ENCODE measurements at regions not wholly inside any gene's neighbourhood (a gene's known extent, or its start where the extent isn't known, plus 50 kb on each side); places are given as distances from the start of the nearest gene placed in this dataset.
"Not testable (repeated sequence)": the region's sequence is repeated elsewhere in the genome, so short reads cannot be mapped to it uniquely, and the experiment has no call there.

DNA sequence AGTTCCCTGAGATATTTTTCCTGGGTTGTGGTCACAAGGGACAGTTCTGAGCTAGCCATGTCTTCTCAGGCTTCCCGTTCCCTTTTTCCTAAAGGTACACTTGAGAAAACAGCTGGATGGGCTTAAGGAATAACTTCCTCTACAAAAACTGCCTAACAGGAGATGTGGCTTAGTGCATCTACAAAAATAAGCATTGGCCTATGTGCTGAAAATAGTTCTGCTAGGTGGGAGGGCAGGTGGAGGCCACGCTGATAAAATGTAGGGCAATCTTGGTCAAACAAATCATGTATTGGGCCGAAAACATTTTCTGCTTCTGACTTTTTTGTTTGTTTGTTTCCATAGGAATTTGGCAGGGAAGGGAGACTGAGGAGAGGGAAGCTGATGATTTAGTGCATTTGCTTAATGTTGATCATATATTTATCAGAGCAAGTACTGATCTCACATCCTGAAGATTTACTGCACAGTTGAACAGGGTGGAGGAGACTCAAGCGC, 409.4 kb upstream of the FZD8 start:
- no peak for DNase-seq (ENCODE audit: low read depth in 2 of 2)

DNA sequence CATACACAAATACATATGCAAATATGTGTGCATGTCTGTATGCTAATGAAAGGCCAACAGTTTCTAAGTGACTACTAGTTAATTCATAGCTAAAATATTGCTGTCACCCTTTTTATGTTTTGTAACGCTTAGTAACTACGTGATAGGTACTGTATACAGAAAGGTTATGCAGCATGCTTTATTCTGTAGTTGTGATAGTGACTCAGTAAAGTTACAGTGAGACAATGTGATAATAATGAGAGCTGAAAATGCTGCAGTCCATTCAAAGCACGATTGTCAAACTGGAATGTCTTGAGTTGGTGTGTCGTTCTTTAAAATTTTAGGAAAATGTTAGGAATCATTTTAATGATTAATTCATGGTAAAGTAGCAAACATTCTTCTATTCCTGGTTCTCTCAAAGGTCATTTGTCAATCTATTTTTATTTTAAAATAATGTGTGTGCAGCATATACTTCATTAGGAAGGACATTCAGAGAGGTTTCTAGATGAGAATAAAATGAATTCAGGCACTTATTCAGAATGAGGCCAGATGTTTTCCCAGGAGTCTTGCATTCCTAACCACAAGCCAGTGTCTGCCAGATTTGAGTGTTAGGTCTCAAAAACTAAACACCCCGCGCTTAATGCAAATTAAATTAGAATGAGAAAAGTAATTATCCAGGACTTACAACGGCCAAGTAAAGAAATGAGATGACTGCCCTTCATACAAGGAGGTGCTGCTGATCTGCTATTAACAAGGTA, 408.8 kb upstream of the FZD8 start:
- DNase-seq (ENCODE audit: low read depth in 2 of 2), result no peak

DNA sequence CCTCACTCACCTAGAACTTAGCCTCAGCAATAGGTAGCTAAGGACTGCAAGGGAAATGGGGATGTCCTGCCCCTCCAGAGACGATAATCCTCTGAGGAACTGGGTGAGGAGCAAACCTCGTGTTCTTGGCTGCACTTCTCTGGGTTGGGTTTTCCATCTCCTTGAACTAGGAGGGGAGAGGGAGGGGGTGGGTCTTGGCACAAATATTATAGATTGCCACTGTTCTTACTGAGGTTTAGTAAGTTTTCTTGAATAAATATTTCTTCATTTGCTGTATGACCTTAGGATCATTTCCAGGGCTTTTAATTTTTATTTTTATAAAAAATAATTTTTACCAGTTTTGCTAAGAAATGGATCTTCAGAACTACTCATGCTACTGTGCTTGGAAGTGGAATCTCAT, 406.7 kb upstream of the FZD8 start:
- no peak for DNase-seq (ENCODE audit: low read depth in 2 of 2)

DNA sequence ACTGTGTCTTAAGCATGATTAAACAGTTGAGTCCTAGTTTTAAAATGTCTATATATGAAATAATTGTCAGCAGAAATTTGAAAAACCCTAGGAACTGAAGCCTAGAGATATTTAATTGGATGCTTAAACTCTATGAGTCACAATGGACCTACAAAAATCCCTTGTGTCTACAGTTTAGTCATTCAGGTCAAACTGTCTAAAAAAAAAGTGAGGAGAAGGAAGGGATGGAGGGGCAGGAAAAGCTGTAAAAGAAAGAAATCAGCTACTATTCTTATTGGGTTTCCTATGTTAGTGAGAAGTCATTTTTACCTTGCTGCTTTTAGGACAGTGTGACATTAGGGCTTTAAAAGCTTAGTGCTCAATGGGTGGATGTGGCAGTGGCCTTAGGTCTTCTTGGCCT, 406.1 kb upstream of the FZD8 start:
- no peak for DNase-seq (ENCODE audit: low read depth in 2 of 2)

DNA sequence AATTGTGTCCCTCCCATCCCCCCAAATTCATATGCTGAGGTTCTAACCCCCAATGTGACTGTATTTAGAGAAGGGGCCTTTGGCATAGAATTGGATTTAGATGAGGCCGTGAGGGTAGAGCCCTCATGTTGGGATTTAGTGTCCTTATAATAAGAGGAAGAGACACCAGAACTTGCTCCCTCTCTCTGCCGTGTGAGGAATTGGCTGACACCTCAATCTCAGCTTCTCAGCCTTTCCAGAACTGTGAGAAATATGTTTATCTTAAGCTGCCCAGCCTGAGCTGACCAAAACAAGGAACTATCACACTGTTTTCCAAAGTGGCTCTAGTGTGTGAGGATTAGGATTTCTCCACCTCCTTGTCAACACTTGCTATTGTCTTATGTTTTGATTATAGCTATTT, 400.0 kb upstream of the FZD8 start:
- no peak for DNase-seq (ENCODE audit: low read depth in 2 of 2)

DNA sequence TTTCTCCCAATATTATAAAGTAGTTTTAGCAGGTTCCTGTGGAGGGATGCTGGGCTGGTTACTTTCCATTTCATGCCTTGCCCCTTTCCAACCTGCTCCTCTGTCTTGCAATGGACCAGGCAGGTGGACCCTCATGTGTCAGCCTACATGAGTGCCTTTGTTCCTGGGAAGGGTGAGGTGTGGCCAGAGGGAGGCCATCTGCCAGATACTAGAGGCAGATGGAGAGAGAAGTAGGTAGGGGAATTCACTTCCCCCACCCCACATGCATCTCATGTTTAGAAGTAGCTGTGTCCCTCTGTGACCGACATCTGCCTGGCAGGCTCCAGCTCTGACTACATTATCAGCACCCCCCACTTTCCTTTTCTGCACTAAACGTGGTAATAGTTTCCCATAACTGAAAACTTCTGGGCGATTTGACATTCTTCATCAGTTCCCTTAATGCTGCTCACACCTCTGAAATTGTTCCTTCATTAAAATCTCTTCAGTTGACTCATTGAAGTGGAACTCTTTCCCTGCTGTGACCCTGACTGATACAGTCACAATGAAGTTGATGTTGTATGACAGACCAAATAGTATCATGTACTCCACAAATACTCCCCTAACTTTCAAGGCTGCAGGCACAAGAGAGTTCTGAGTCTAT, 396.3 kb upstream of the FZD8 start:
- no peak for DNase-seq (ENCODE audit: low read depth in 2 of 2)

DNA sequence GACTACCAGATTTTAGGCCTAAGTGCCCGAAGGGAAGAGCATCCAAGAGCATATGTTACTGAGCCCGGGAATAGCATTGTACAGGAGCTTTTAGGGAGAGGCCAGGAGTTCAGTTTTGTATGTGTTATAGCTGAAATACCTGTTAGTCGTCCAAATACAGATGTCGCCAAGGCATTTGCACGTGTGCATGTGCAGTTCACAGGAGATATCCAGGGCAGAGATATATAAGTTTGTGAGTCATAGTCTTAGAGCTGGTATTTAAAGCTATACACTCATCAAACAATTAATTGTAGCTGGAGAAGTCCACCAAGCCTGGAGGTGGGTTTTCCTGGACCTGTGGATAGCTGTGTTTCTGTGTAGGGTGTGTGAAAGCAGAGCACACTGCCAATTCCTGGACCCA, 394.0 kb upstream of the FZD8 start:
- DNase-seq (ENCODE audit: low read depth in 2 of 2), result no peak

DNA sequence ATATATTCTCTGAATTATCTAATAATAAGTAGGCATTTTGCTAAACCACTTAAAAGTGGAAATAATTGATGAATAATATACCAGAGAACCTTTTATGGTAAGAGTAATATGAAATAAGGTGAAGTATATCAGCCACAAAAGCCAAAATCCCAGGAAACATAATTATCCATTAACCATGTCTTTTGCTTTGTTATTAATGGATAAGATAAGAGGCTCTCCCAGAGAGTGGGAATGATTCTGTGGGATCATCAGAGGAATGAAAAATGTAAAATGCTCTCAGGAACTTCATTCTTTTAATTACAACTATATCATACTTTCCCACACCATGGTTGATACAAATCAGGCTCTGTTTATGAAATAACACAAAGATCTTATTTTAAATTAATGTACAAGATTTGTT, 391.7 kb upstream of the FZD8 start:
- DNase-seq (ENCODE audit: low read depth in 2 of 2), result no peak

DNA sequence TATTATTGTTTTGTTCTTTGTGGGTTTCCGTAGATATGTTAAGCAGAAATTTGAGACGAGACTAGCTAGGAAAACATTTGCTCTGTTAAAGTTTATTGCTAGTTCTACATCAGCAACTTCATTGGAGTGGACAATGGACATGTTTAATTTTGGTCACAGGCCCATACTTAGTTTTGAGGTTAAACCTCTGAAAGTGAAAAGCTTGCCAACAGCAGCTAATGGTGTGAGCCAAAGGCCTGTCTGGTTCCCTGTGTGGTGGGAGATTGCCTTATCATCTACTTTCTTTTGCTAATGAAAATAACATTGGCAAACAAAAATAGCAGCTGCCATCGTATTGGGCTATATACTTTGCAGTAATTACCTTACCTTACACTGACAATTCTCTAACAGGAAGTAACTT, 388.4 kb upstream of the FZD8 start:
- DNase-seq (ENCODE audit: low read depth in 2 of 2), result no peak

DNA sequence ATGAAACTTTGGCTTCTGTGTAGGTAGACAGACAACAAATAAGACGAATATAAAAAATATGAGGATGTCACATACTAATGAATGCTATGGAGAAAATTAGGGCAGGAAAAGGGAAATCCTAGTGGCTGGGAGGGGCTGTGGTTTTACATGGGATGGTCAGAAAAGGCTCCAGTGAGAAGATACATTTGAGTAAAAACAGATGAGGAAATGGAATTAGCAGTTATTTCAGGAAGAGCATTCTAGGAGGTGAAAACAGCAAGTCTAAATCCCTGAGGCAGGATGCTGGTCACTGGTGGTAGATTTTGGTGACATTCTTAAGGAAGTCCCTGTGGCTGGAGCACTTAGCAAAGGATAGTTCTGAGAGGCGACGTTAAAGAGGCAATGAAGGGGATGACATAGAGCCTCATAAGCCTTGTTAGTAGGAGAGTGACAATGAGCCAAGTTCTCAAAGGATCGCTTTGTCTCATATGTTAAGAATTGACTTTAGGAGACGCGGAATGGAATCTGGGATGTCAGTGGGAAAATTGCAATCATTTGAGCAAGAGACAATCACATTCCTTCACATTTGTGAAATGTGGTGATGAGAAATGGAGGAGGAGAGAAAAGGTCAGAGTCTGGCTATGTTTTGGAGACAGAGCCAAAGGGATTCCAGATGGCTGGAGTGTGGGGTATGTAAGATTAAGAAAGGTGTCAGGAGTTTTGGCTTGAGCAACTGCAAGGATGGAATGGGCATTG, 384.7 kb upstream of the FZD8 start:
- DNase-seq (ENCODE audit: low read depth in 2 of 2), result no peak

DNA sequence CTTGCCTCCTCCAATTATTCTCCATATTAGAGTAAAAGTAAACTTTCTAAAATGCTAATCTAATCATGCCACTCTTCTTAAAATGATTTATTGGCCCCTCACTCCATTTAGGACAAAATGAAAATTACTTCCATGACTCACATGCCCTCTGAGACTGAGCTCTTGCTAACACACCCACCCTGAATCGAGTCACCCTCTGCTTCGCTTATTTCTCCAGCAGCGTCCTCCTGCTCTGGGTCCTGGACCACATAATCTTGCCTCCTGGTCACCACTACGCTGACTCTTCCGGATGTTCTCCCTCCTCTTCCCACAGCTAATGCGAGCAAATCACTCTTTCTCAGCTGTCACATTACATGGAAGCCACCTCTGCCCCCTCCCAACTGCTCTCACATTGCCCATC, 384.0 kb upstream of the FZD8 start:
- no peak for DNase-seq (ENCODE audit: low read depth in 2 of 2)

DNA sequence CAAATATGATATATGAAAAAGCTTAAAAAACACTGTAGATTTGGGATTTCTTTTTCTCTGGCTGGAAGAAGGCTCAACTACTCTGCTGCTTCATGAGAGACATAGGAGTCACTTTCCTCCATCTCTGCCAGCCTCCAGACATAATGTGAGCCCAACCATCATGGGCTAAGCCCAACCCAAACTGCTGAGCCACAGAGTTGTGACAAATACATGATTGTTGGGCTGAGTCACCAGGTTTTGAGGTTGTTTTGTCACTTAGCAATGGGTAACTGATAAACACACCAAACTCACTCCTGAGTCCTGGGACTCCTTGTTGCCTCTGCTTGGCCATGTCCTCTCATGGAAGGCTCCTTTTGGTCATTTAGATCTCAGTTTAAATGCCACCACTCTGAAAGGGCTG, 381.8 kb upstream of the FZD8 start:
- no peak for DNase-seq (ENCODE audit: low read depth in 2 of 2)

DNA sequence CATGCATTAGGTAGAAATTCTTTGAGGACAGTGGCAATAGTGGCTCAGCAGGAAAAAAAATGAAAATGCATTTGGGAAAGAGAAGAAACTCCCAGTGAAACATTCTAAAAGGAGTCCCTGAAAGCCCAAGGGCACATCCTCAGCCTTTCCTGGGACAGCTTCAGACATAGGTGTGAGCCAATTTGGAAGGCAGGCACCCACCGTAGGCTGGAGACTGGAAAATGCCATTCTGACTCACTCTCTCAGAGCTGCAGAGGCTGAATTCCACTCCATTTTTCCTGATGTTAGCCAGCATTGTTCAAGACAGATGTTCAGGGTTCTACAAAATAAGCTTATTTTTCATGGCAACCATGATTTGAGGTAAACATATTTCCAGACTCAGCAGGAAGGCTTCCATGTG, 379.0 kb upstream of the FZD8 start:
- DNase-seq (ENCODE audit: low read depth in 2 of 2), result no peak

DNA sequence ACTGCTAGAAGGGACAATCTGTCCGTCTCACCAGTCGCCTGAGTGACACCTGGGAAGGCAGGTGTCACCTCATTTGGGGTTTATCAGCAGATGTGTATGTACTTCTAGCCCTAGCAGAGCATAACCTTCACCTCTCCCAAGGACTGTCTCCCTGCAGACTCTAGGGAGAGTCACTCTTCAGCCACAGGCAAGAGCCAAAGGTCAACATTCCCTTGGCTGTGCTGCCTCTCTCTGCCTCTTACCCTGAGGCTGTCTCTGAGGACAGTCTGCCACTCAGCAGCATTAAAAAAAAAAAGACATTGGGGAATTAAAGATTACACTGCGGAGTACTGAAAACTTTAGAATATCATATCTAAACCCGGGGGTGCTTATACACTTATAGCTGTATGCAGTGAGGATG, 377.7 kb upstream of the FZD8 start:
- DNase-seq (ENCODE audit: low read depth in 2 of 2), result no peak

DNA sequence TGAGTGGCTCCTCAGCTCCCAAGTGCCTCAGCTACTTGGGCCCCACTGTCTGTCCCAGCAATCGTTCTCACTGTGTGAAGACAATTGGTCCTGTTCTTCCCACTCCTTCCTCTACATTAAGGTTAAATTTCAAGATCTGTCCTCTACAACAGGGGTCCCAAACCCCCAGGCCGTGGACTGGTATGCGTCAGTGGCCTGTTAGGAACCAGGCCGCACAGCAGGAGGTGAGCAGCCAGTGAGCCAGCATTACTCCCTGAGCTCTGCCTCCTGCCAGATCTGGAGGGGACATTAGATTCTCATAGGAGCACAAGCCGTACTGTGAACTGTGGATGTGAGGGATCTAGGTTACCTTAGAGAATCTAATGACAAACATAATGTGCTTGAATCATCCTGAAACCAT, 376.9 kb upstream of the FZD8 start:
- no peak for DNase-seq (ENCODE audit: low read depth in 2 of 2)

DNA sequence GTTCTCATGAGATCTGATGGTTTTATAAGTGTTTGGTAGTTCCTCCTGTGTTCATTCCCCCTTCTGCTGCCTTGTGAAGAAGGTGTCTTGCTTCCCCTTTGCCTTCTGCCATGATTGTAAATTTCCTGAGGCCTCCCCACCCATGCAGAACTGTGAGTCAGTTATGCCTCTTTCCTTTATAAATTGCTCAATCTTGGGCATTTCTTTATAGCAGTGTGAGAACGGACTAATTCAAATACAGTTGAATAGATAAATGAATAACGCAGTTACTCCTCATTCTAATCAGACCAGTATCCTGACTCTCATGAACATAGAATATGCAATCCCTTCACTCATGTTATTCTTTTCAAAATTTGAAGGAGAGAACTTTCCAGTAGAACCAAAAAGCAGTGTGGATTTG, 375.0 kb upstream of the FZD8 start:
- no peak for DNase-seq (ENCODE audit: low read depth in 2 of 2)

DNA sequence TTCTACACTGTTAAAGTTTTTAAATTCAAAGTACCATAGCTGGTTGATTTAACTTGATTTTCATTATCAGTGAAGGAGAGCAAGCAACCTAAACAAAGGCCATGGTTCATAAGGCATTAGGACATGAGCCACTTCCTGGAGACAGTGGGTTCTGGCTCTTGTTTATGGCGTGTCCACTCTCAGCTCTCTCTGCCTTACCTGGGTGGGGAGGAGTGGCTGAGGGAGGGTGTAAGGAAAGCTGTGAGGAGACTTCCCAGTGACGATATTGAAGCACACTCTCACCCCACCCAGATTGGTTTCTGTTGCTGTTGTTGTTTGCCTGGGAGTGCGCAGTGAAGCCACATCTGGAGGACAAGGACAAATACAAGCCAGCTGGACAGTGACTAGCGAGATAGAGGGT, 365.3 kb upstream of the FZD8 start:
- DNase-seq (ENCODE audit: low read depth in 2 of 2), result no peak

DNA sequence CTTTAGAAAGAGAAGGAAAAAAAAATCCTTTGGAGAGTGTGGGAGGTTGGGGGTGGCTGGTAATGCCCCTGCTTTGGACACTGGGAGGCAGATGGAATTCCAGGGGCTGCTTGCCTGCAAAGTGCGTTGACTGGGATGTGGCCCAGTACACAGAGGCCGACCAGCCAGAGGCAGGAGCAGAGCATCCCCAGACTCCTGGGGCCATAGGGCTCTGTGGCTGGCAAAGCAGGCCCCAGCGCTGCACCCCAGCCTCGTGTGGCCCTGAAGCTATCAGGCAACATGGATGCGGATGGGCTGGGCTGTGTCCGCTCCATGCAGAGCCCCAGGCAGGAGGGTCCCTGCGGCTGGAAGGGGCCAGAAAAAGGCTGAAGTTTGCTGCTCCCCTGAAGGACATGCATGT, 361.6 kb upstream of the FZD8 start:
- no peak for DNase-seq (ENCODE audit: low read depth in 2 of 2)

DNA sequence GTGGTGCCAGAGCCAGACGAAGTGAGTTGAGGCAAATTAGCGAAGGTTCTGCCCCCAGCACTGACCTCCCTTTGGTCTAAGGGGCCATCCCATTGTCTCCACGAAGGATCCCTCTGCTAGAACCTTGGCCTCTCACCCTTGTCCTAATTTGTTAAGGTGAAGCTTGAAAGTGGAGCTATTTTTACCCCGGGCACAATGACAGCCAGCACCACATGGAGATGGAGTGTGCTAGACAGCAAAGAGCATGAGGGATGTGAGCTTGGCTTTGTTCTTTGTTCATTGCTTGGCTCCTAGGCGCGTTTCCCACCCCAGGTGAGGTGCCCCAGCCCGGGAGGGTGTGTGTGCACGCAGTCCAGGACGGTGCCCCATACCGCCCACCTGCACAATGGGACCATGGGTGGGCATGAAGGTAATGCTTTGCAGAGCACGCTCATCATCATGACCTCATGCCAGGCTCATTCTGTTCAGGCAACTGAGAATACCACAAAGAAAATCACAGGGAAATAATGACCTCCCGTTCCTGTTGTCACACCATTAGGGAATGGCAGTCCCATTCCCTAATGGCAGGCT, 361.0 kb upstream of the FZD8 start:
- DNase-seq (ENCODE audit: low read depth in 2 of 2), result no peak

DNA sequence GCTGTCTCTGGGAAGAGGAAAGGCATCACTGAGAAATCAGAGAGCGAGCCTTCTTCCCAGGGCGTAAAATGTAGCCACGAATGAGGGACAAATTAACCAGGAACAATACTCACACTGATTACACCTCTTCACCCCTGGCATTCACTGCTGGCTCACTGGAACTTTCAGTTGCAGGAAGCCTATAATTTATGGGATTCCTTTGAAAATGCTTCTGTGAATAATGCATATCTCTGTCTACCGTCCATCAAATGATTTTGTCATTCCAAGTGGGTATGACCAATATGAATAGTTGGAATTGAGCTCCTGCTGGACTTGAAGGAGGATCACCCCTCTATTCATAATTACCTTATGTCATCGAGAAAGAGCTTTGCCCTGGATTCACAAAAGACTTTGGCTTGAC, 360.3 kb upstream of the FZD8 start:
- no peak for DNase-seq (ENCODE audit: low read depth in 2 of 2)

DNA sequence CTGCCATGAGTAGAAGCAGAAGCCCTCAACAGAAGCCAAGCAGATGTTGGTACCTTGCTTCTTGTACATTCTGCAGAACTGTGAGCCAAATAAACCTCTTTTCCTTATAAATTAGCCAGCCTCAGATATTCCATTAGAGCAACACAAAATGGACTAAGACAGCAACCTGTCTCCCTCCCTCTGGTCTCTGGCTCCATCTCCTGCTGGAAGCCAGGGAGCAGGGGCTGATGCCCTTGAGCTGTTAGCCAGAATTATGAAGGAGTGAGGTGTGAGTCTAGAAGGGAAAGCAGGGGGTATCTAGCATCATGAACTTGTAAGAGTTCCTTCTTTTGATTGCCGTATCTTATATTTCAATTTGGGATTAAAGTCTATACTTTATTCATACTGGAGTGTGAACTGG, 358.7 kb upstream of the FZD8 start:
- DNase-seq (ENCODE audit: low read depth in 2 of 2), result not testable (repeated sequence)

DNA sequence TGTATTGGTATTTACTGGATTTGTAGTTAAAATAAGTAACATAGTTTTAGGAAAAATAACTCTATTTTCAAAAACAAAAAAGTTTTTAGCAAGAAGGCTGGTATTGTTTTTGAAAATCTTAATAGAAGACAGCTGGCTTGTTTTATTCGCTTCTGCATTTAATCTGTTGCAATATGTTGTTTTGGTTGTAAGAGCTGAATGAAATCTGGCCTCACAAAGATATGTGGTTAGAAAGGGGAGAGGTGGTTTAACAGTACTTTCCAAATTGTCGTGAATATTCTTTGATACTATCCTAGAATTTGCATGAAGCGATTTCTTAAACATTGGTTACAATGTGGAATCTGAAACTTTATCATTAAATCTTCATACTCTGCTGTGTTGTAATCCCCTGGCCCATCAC, 355.9 kb upstream of the FZD8 start:
- no peak for DNase-seq (ENCODE audit: low read depth in 2 of 2)

DNA sequence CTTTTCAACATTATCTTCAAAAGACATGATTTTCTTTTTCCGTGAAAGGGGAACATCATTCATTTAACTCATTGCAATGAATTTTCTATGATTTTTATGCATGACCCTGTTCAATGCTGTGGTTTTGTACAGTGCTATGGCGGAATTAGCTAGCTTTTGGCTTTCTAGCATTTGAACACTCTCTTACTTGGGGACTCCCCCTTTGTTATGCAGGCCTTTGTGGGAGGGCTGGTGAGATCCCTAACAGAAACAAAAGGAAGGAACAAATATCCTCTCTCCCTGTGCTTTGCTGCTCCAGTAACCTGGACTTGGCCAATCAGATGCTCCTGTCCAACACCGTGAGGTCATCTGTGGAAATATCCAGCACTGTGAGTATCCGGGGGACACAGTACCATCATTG, 353.4 kb upstream of the FZD8 start:
- no peak for DNase-seq (ENCODE audit: low read depth in 2 of 2)

Measured in stimulated activated CD4-positive, alpha-beta T cell treated with anti-CD3 and anti-CD28 coated beads, Interleukin-15, amount 100 ng/mL, for 48 hours (primary cell).